ENCODE measurements at regions not wholly inside any gene's neighbourhood (a gene's known extent, or its start where the extent isn't known, plus 50 kb on each side); places are given as distances from the start of the nearest gene placed in this dataset.

GRCh38 chr1:81492628-81493027 is 308.1 kb upstream of the ADGRL2 start:
- TF ChIP-seq RAD21 (IDR thresholded peaks at IDR 0.05; ENCODE audit: low read depth) (no peak), EP300 (IDR thresholded peaks at IDR 0.05; ENCODE audit: borderline replicate concordance) (no peak), REST (IDR thresholded peaks at IDR 0.05; ENCODE audit: low read depth) (no peak), FOXM1 (IDR thresholded peaks at IDR 0.05; ENCODE audit: borderline replicate concordance, low read depth) (no peak), CREB1 (IDR thresholded peaks at IDR 0.05; ENCODE audit: low read depth) (no peak), TEAD4 (IDR thresholded peaks at IDR 0.05) (no peak), TAF1 (IDR thresholded peaks at IDR 0.05; ENCODE audit: low read depth) (no peak), YY1 (IDR thresholded peaks at IDR 0.05; ENCODE audit: low read depth) (no peak), USF1 (IDR thresholded peaks at IDR 0.05) (no peak)
- TF ChIP-seq, protein P1, sequence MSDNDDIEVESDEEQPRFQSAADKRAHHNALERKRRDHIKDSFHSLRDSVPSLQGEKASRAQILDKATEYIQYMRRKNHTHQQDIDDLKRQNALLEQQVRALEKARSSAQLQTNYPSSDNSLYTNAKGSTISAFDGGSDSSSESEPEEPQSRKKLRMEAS (IDR thresholded peaks at IDR 0.05) = no peak
